ENCODE measurements at regions not wholly inside any gene's neighbourhood (a gene's known extent, or its start where the extent isn't known, plus 50 kb on each side); places are given as distances from the start of the nearest gene placed in this dataset.

GRCh38 chr1:222373216-222373615 is 174.7 kb downstream of the HHIPL2 start:
- H2BK15ac ChIP-seq (ENCODE audit: low read length), result no peak overlapping the region
- H2AK5ac ChIP-seq (ENCODE audit: low read depth, low read length), result no peak overlapping the region
- no peak overlapping the region for H3K14ac ChIP-seq (ENCODE audit: insufficient read length)
- H3K79me2 ChIP-seq (ENCODE audit: control insufficient read depth in 1 of 2, insufficient read depth in 2 of 2, low read length in 2 of 2), result no peaks in the 10 kb centered on the region
- no peaks in the 10 kb centered on the region for H3K27me3 ChIP-seq (replicated peaks in 1 of 4; ENCODE audit: control insufficient read depth in 3 of 4, extremely low read depth in 1 of 4, insufficient read depth in 3 of 4, low read length in 3 of 4)
- H4K20me1 ChIP-seq (replicated peaks in 1 of 2; ENCODE audit: control insufficient read depth in 1 of 2, insufficient read depth in 2 of 2, low read length in 2 of 2), result no peaks in the 10 kb centered on the region
- H3K18ac ChIP-seq (ENCODE audit: extremely low read depth, low read length), result no peak overlapping the region
- no peak overlapping the region for H3K23ac ChIP-seq (ENCODE audit: insufficient read length)
- ChIA-PET CTCF (ENCODE audit: partially characterized antibody) (no interaction called here), POLR2A (ENCODE audit: partially characterized antibody) (no interaction called here)
- DNase-seq (ENCODE audit: low read depth in 1 of 2, low spot score in 2 of 2) (no peak), FAIRE-seq (no peak)
- no peak overlapping the region for H2BK5ac ChIP-seq (ENCODE audit: low read depth, low read length)
- H3K4ac ChIP-seq (replicated peaks; ENCODE audit: insufficient read length, low read depth, low read length), result no peak overlapping the region
- H4K5ac ChIP-seq (ENCODE audit: insufficient read length, low read depth, low read length), result no peak overlapping the region
- no peaks in the 10 kb centered on the region; a peak in 1 of 7 replicates for H3K4me1 ChIP-seq (replicated peaks in 1 of 4; ENCODE audit: control insufficient read depth in 3 of 4, insufficient read depth in 4 of 4, low read length in 3 of 4)
- H3K4me2 ChIP-seq (ENCODE audit: insufficient read depth in 1 of 2, low read depth in 2 of 2, low read length in 2 of 2), result no peak overlapping the region
- no peaks in the 10 kb centered on the region for H3K79me1 ChIP-seq (ENCODE audit: low read depth, low read length)
- H3K4me3 ChIP-seq (ENCODE audit: extremely low read depth in 1 of 4, insufficient read depth in 2 of 4, low read depth in 3 of 4, low read length in 4 of 4), result no peak overlapping the region
- TF ChIP-seq RXRA (IDR thresholded peaks at IDR 0.05; ENCODE audit: insufficient read depth, low read depth, low read length) (no peak), POLR2A (IDR thresholded peaks at IDR 0.05; ENCODE audit: control extremely low read depth in 1 of 2, low read depth in 2 of 2, low read length in 2 of 2) (no peak), BACH1 (IDR thresholded peaks at IDR 0.05; ENCODE audit: low read length) (no peak), SRF (IDR thresholded peaks at IDR 0.05; ENCODE audit: low read depth, low read length) (no peak), TAF1 (IDR thresholded peaks at IDR 0.05; ENCODE audit: low read depth, low read length) (no peak), NRF1 (IDR thresholded peaks at IDR 0.05; ENCODE audit: low read depth, low read length) (no peak), PHF8 (conservative IDR thresholded peaks at IDR 0.05; ENCODE audit: low read depth, low read length) (no peak), EGR1 (IDR thresholded peaks at IDR 0.05; ENCODE audit: borderline replicate concordance, low read depth, low read length) (no peak), KDM4A (IDR thresholded peaks at IDR 0.05; ENCODE audit: low read depth, low read length, severe bottlenecking) (no peak), EZH2 (IDR thresholded peaks at IDR 0.05; ENCODE audit: low read depth, low read length, severe bottlenecking) (no peak), CBX8 (IDR thresholded peaks at IDR 0.05; ENCODE audit: borderline replicate concordance, low read depth, low read length) (no peak), KDM5A (IDR thresholded peaks at IDR 0.05; ENCODE audit: low read length) (no peak), RFX5 (IDR thresholded peaks at IDR 0.05; ENCODE audit: borderline replicate concordance, low read depth, low read length) (no peak)
- TF ChIP-seq, protein P1, sequence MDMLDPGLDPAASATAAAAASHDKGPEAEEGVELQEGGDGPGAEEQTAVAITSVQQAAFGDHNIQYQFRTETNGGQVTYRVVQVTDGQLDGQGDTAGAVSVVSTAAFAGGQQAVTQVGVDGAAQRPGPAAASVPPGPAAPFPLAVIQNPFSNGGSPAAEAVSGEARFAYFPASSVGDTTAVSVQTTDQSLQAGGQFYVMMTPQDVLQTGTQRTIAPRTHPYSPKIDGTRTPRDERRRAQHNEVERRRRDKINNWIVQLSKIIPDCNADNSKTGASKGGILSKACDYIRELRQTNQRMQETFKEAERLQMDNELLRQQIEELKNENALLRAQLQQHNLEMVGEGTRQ (IDR thresholded peaks at IDR 0.05; ENCODE audit: low read length), result no peak
- H3K27ac ChIP-seq (ENCODE audit: low read depth, low read length), result no peak overlapping the region
- H2BK120ac ChIP-seq (replicated peaks; ENCODE audit: low read depth, low read length), result no peak overlapping the region
- no peak overlapping the region for H2AFZ ChIP-seq (ENCODE audit: low read length)
- H4K91ac ChIP-seq (replicated peaks; ENCODE audit: insufficient read length, low read length), result no peak overlapping the region
- no peak overlapping the region for H4K8ac ChIP-seq (ENCODE audit: extremely low read depth, insufficient read depth, low read length)
- H3K23me2 ChIP-seq (ENCODE audit: low read depth, low read length), result no peaks in the 10 kb centered on the region
- H2BK12ac ChIP-seq (ENCODE audit: low read depth, low read length), result no peak overlapping the region
- H3K9me3 ChIP-seq (ENCODE audit: insufficient read depth in 2 of 2, low read depth in 1 of 2, low read length in 1 of 2), result no peaks in the 10 kb centered on the region
- no peaks in the 10 kb centered on the region for H3K36me3 ChIP-seq (ENCODE audit: control insufficient read depth in 2 of 4, insufficient read depth in 4 of 4, low read length in 3 of 4)
- H2BK20ac ChIP-seq (ENCODE audit: low read length), result no peak overlapping the region
- no peak overlapping the region for H3K9ac ChIP-seq (replicated peaks in 1 of 4; ENCODE audit: extremely low read depth in 1 of 4, low read depth in 3 of 4, low read length in 3 of 4)
- H3K56ac ChIP-seq (replicated peaks; ENCODE audit: insufficient read length, low read depth, low read length), result no peak overlapping the region

All from H1 (cell line).